ENCODE measurements at regions not wholly inside any gene's neighbourhood (a gene's known extent, or its start where the extent isn't known, plus 50 kb on each side); places are given as distances from the start of the nearest gene placed in this dataset.

- DNase-seq = no peak
Measured at GRCh38 chrX:130974323-130974722, 71.3 kb upstream of the ENOX2 start.

GRCh38 chrX:130975947-130976346, 72.9 kb upstream of the ENOX2 start:
- DNase-seq = peak; percentile 72

GRCh38 chrX:130981836-130982235, 76.3 kb upstream of the ARHGAP36 start:
- no peak for DNase-seq

- no peak for DNase-seq
Measured at GRCh38 chrX:130984782-130985181, 73.4 kb upstream of the ARHGAP36 start.

- DNase-seq = no peak
Measured at GRCh38 chrX:130987241-130987640, 70.9 kb upstream of the ARHGAP36 start.

DNA sequence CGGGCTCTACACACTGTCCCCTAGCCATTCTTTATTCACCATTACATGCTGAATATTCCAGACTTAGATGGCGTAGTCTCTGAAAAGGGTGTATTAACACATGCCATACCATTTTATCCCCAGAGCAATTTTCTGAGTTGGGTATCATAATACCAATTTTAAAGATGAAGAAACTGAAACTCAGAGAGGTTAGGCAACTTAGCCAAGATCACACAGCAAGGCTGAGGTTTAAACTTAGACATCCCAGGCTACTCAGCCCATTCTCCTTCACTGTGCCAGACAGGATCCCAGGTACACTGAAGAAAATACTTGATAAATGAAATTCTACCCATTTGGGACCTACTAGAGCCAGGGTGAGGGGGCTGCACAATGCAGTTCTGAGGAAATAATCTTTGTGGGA, 67.4 kb upstream of the ARHGAP36 start:
- no peak for DNase-seq

DNA sequence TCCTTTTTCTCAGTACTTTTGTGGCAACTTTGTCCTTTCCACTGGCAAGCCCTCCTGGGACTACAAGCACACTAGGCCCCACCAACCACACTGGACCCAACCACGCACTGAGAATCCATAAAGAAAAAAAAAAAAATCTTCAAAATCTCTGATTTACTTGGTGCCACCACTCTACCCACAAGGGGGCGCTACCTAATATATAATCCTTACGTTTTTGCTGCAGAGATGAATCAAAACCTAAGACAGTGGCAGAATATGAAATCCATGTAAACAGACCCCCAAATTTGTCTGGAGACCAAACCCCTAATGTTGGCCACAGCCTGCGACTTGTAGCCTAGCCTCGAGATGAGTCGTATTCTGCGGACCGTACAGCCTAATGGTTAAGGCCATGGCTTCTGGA, 63.5 kb upstream of the ARHGAP36 start:
- peak; percentile 17 for DNase-seq

- no peak for DNase-seq
Measured at GRCh38 chrX:130995439-130995838, 62.7 kb upstream of the ARHGAP36 start.

DNA sequence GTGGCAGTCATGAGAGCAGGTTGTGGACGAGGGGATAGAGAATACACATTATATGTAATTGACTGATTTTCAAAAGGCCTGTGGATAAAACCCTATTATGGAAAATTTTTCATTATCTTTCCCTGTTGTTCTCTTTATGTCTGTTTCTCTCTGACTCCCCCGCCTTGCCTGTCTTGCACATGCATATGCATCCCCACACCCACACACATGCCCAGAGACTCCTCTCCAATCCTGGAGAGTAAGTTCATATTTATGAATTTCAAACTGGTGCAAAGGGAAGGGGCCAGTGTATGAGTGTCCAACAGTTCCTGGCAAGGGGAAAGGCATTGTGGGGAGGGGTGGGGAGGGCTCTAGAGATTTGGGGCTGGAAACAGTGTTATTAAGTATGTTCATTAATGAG, 60.8 kb upstream of the ARHGAP36 start:
- DNase-seq = no peak

DNA sequence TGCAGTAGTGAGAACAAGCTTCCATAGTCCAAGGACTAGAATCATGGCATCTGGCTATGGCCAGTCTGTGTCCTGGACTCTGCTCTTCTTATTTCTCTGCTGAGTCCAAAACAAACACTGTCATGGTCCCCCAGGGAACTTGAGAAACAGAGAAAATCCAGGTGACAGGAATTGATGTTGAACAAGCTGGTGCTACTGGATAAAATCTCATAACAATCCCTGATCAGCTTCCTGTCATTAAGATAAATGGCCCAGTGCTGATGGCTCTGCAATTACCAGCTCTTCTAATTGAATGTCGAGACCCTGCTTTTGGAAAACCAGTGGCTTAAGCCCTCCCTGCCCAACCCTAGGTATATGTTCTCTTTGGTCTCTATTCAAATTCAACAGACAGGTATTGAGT, 58.8 kb upstream of the ARHGAP36 start:
- no peak for DNase-seq

Data from hematopoietic multipotent progenitor cell treated with erythropoietin and hydrocortisone succinate and interleukin-3 and kit ligand, for 8 days (in vitro differentiated cells).